HG02943 (cell line): ENCODE measurements at regions not wholly inside any gene's neighbourhood (a gene's known extent, or its start where the extent isn't known, plus 50 kb on each side); places are given as distances from the start of the nearest gene placed in this dataset.

ENCODE experiments used
- ATAC-seq: cut with Tn5 transposase; IDR thresholded peaks from one replicate; pipeline ENCODE4 v1.9.1; 2021; ENCODE audit warnings: mild to moderate bottlenecking, low read depth, moderate library complexity; ENCODE audit not compliant: unreplicated experiment

DNA sequence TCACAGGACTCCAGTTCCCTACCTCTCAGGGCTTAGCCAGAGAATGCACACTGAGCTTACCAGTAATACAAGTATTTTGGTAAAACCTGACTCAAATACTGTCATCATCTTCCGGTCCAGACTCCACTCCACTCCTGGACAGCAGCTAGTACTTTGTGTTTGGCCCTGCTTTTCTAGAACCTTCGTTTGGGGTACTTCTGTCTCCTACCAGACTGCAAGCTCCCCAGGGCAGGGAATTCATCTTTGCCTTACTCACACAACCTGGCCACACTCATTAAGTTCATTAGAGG lies 108.9 kb upstream of the CDC42EP3 start:
- no peak for ATAC-seq

DNA sequence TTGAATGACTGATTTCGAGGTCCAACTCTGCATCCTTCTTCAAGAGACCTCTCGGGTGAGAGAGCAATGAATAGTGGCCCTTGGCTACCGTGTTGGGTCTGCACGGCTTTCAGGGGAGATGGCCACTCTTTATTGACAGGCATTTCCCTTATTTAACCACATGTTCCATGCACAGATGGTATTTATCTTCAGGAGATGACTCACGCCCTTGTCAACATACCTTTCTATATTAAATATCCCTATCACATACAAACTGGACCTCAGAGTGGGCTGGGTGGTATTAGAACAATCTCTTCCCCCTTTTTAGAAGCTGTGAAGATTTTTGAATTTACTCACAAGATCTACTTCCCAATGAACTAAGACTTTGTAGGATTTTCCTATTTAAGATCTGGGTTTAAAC lies 109.6 kb upstream of the CDC42EP3 start:
- ATAC-seq, result no peak

- ATAC-seq, result no peak
These were observed 110.8 kb upstream of the CDC42EP3 start for GRCh38 chr2:37782155-37782673.

GRCh38 chr2:37782721-37783371 lies 111.4 kb upstream of the CDC42EP3 start:
- ATAC-seq, result no peak

DNA sequence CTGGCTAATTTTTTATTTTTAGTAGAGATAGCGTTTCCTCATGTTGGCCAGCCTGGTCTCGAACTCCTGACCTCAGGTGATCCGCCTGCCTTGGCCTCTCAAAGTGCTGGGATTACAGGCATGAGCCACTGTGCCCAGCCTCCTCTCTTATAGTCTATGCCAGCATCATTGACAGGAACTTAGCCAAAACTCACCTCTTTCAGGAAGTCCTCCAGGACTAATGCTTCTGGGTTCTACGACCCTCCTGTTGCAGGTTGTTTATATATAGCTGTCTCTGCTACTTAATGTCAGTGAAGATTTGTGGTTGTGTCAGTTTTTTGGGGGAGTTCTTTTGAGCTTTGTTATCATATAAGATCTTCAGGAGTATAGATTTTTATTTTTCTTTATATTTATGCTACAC lies 112.1 kb upstream of the CDC42EP3 start:
- ATAC-seq, result no peak

DNA sequence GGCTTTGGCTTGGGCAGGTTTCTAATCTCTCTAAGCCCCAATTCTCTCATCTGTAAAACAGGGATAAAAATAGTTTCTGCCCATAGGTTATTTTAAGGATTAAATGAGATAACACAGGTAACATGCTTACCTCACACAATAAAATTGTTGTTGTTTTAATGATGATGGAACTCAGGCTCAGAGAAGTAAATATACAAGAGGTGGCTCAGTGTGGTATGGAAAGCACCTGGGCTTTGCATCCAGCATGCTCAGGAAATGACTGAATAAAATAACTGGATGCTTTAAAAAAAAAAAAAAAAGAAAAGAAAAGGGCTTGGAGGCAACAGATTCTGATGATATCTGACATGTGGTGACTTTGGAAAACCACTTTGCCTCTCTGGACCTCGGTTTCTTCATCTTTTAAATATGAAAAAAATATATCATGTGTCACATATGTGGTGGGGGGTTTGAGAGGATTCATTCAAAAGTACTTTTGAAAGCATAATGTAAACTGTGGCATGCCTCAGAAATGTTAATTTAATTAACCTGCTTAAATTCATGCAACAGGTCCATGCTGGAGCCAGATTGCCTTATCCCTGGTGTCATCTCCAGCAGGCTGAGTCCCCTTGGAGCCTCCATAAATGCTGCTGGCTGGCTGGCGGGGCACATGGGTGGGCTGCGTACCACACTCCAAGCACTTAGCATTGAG lies 112.8 kb upstream of the CDC42EP3 start:
- ATAC-seq, result no peak

DNA sequence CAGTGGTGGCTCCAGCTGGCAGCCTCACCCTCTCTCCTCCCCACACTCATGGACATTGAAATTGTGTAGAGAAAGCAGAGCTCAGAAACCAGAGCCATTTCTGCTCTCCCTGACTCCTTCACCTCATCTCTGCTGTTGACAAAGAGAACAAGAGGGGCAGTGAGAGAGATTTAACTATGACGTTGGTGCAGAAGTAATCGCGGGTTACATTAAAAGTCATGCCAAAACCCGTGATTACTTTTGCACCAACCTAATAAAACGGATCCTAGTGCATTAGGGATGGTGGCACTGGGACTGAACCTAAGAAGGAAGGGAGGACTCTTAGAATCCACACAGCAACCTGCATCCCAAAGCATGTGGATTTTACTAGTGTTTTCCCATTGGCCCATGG lies 113.3 kb upstream of the CDC42EP3 start:
- no peak for ATAC-seq

- ATAC-seq, result no peak
These were observed 114.8 kb upstream of the CDC42EP3 start for GRCh38 chr2:37786191-37786698.

GRCh38 chr2:37786854-37787253 lies 115.4 kb upstream of the CDC42EP3 start:
- ATAC-seq, result no peak

GRCh38 chr2:37788602-37789209 lies 117.3 kb upstream of the CDC42EP3 start:
- no peak for ATAC-seq

- no peak for ATAC-seq
These were observed 118.6 kb upstream of the CDC42EP3 start for GRCh38 chr2:37790019-37790418.

DNA sequence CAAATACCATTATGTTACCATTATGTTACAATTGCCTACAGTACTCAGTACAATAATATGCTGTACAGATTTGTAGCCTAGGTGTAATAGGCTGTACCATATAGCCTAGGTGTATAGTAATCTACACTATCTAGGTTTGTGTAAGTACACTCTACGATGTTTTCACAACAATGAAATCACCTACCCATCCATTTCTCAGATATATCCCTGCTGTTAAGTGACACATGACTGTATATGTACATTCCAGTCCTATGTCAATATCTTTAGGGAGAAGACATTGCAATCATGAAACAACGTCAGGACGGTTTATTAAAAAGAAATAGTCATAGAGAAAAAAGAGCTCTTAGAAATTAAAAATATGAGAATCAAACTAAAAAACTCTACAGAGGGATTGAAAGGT lies 119.0 kb upstream of the CDC42EP3 start:
- no peak for ATAC-seq

DNA sequence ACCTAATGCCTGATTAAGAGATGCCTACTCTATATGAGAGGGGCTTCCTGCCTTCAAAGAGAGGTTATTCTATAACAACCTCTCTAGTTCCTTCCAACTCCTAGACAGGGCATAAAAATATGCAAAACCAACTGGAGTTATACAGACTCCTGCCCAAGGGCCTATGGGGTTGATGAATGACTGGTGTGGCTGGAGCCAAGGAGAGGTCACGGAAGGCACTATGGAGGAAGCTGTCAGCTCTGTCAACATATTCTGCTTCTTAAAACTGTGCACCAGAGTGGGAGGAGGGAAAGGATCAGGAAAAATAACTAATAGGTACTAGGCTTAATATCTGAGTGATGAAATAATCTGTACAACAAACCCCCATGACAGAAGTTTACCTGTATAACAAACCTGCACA lies 120.9 kb upstream of the CDC42EP3 start:
- ATAC-seq, result no peak

- ATAC-seq, result no peak
These were observed 121.6 kb upstream of the CDC42EP3 start for GRCh38 chr2:37793004-37793403.

- ATAC-seq, result no peak
These were observed 123.3 kb upstream of the CDC42EP3 start for GRCh38 chr2:37794717-37795116.

DNA sequence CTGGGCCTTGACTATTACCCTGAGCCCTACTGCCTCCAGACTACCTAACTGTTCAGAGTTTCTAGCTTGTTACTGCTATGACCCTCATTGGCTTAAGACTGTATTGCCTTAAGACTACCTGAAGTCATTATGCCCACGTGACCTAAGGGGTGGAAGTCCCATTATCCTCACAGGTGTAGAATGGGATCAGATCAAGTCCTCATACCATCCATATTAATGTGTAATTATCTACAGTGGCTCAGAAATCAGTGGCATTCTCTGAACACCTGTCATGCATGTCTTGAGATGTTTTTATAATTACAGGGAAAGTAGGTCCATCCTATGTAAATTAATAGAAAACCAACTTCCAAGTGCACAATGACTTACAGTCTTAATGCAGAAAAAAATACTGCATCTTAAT lies 124.0 kb upstream of the CDC42EP3 start:
- no peak for ATAC-seq

- ATAC-seq, result no peak
These were observed 124.5 kb upstream of the CDC42EP3 start for GRCh38 chr2:37795938-37796337.

DNA sequence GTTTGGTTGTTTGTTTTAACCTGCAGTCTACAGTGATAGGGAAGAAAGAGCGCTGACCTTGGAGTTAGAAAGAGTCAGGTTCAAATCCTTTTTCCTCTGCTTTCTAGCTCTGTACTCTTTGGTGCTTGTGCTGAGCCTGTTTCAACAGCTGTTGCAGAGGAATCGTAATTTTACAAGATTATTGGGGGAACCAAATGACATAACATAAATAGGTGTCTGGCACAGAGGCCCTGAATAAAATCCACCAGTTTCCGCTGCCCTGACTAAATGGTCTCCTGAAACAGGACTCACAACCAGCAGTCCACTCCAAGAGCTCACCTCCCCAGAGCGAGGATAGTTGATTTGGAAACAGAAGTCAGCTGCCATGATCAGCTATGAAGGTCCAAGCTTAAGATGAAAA lies 125.0 kb upstream of the CDC42EP3 start:
- no peak for ATAC-seq

GRCh38 chr2:37797081-37797480 lies 125.6 kb upstream of the CDC42EP3 start:
- no peak for ATAC-seq

DNA sequence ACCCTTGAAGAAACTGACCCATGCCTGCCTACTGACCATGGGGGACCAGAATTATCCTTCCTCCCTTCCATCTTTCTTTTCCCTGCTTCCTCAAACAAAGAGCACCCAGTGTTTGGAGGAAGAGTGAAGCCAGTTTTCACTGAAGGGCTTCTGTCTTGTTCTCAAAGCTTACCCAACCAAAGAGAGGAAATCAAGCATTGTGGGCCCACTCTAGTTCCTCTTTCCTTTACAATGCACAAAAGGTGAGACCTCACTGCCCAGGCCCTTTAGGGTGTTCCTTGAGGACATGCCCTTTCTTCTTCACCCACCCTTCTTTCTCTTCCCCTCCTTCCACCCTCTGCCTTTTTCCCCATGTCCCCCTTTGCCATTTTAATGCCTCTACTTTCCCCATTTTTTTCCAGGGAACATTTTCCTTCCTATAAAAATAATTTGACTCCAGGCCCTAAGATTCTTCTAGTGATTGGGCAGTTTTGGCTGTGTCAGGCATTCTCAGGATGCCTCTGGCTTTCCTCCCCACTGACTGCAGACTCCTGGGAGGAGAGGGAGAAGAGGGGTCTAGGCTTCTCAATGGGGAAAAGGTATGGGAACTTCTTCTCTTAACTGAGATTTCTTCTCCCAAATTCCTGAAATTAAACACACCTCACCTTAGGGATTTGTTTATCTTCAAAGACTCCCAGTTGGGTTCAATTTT lies 126.6 kb upstream of the RMDN2 start:
- ATAC-seq, result no peak

GRCh38 chr2:37800176-37800858 lies 124.8 kb upstream of the RMDN2 start:
- no peak for ATAC-seq
